ENCODE measurements at regions not wholly inside any gene's neighbourhood (a gene's known extent, or its start where the extent isn't known, plus 50 kb on each side); places are given as distances from the start of the nearest gene placed in this dataset.

GRCh38 chr11:21839796-21840195, 353.1 kb upstream of the ANO5 start:
- no peak for DNase-seq

- DNase-seq = no peak
Observed at GRCh38 chr11:21861314-21861713, 331.6 kb upstream of the ANO5 start.

GRCh38 chr11:21865541-21865940, 327.3 kb upstream of the ANO5 start:
- no peak for DNase-seq

GRCh38 chr11:21866781-21867180, 326.1 kb upstream of the ANO5 start:
- DNase-seq = no peak

- no peak for DNase-seq
Observed at GRCh38 chr11:21877151-21877550, 315.7 kb upstream of the ANO5 start.

GRCh38 chr11:21883354-21883753, 309.5 kb upstream of the ANO5 start:
- no peak for DNase-seq

- DNase-seq = peak; percentile 44
Observed at GRCh38 chr11:21888814-21889213, 304.1 kb upstream of the ANO5 start.

GRCh38 chr11:21892736-21893564, 299.9 kb upstream of the ANO5 start:
- no peak for DNase-seq

GRCh38 chr11:21893565-21893867, 299.4 kb upstream of the ANO5 start:
- no peak for DNase-seq

- no peak for DNase-seq
Observed at GRCh38 chr11:21894492-21894891, 298.4 kb upstream of the ANO5 start.

- no peak for DNase-seq
Observed at GRCh38 chr11:21895686-21896085, 297.2 kb upstream of the ANO5 start.

GRCh38 chr11:21896216-21896615, 296.7 kb upstream of the ANO5 start:
- no peak for DNase-seq

GRCh38 chr11:21896746-21897602, 295.9 kb upstream of the ANO5 start:
- no peak for DNase-seq

GRCh38 chr11:21897752-21898151, 295.1 kb upstream of the ANO5 start:
- no peak for DNase-seq

- DNase-seq = no peak
Observed at GRCh38 chr11:21908211-21908610, 284.7 kb upstream of the ANO5 start.

GRCh38 chr11:21909145-21909544, 283.7 kb upstream of the ANO5 start:
- DNase-seq = no peak

GRCh38 chr11:21911061-21911460, 281.8 kb upstream of the ANO5 start:
- no peak for DNase-seq

GRCh38 chr11:21912285-21912684, 280.6 kb upstream of the ANO5 start:
- no peak for DNase-seq

GRCh38 chr11:21921151-21921550, 271.7 kb upstream of the ANO5 start:
- no peak for DNase-seq

- no peak for DNase-seq
Observed at GRCh38 chr11:21924262-21924661, 268.6 kb upstream of the ANO5 start.

GRCh38 chr11:21927628-21928027, 265.3 kb upstream of the ANO5 start:
- no peak for DNase-seq

GRCh38 chr11:21928847-21929246, 264.0 kb upstream of the ANO5 start:
- DNase-seq = no peak

- no peak for DNase-seq
Observed at GRCh38 chr11:21930408-21930807, 262.5 kb upstream of the ANO5 start.

- no peak for DNase-seq
Observed at GRCh38 chr11:21931436-21932101, 261.3 kb upstream of the ANO5 start.

All from fibroblast of skin of right quadriceps (primary cell).